Caki2 (cell line): ENCODE measurements at regions not wholly inside any gene's neighbourhood (a gene's known extent, or its start where the extent isn't known, plus 50 kb on each side); places are given as distances from the start of the nearest gene placed in this dataset.

Source experiments
- DNase-seq: peaks from one replicate; pipeline ENCODE4 v3.0.0-alpha.2; 2015; ENCODE audit warnings: low read depth
- in situ Hi-C: cut with HindIII; loops from 2 replicates; pipeline ENCODE4 v1.10.0; 2016; ENCODE audit warnings: low sequenced_read_pairs, low pct_unique_long_range_greater_than_20kb, mixed read lengths

- DNase-seq = no peak
- in situ Hi-C loops = no loop called here
Measured at GRCh38 chr6:148213366-148213765, 129.3 kb upstream of the SASH1 start.

DNA sequence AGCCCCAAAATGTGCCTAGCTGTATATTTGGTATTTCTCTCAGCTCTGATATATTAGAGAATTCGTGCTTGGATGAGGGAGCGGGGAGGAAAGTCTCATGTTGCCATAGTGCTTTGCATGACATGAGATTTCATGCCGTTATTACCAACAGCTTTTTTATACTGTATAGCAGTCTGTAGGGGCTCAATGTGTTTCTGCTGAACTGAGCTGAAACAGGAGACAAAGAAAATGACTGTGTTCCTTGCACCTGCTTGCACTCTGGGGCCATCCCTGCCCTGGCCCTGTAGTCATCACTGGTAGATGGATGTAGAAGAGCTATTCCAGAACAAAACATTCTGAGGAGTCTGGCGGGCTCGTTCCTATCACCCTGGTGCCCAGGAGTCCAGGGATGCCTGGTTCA lies 128.0 kb upstream of the SASH1 start:
- in situ Hi-C loops = no loop called here
- DNase-seq = no peak

DNA sequence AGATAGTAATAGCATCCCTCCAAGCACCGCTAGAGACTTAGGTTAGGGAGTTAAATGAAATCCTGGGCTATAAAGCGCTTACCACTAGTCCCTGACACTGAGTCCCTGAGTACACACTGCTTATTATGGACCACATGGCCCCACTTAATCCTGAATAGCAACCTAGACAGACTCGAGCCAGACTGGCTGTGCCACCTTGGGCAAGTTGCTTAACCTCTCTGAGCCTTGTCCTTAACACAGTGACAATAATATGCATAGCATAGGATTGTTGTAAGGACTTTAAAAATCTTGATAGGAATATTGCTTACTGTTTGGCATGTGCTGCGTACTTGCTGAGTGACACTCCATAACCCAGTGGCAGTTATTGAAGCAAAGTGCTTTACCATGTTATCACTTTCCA lies 125.6 kb upstream of the SASH1 start:
- DNase-seq = no peak
- in situ Hi-C loops = no loop called here

DNA sequence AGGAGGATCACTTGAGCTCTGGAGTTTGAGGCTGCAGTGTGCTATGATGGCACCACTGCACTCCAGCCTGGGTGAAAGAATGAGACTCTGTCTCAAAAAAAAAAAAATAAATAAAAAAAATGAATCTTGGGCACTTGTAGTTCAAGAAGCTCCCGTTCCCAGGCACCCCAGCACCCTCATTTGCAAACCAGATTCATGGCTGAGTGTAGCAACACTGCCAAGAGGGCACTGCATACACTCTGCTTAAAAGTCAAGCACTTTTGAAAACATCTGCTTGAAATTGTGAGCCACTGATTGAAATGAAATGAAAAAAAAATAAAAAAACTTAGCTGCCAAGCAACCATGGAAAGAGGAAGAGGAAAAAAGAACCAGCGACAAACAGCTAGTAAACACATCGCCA lies 124.7 kb upstream of the SASH1 start:
- in situ Hi-C loops = no loop called here
- DNase-seq = no peak

DNA sequence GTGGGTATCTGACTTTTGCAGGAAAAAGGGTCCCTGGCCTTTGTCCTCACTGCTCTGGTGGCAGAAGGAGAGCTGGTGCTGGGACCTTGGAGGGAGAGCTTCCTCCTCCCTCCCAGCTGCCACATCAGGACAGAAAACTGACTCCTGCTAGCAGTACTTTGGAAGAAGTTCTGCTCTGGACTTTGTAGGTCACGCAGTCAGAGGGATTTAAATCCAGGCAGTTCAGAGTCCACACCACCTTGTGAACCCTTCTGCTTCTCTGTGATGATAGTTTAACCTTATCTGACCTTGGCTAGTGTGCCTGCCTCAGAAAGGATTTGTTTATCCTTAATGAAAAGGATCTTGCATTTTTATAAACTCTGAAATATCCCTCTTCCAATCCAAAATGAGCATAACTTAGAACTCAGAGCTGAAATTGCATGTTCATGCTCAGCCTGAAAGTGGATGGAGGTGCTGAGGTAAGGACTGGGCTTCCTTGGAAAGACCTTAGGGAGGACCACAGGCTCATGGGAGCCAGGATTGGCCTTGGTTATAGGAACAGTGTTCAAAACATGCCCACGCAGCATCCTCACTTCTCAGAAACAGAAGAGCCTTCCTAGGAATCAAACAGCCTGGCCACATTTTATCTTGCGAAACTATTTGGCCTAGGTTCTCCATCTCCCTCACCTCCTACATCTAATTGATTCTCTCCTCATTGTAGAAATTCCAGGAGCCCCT lies 123.9 kb upstream of the SASH1 start:
- in situ Hi-C loops = no loop called here
- DNase-seq = no peak

DNA sequence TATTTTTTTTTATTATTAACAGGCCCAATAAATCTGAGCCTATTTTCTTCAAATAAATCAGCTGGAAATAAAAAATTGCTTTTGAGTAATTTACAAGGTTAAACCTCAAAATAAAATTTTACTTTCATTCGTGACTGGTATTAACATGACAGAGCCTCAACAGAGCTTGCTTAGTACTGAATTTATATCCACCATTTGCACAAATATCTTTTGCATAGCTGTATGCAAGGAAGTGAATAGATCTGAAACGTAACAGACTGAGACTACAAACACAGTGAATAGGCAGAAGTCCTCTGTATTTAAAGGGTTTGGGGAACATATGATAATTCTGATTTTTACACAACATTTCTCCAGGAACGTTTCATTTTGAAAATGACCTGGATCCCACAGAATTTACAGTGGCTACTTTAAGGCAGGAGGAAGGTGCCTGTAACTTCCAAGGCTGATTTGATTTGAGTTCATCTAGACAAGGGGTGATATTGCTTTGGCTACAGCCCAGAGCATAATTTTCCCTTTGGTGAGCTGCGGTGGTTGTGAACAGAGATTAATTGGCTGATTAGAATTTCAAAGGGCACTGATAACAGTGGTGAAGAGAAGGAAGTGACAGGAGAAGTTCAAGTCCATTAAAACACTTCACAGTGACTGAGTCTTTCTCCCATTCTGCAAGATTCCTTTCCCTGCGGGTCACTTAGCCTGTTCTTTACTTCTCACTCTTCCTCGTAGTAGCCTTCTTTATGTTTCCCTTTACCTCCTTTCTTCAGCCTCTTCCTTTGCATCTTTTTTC lies 121.2 kb upstream of the SASH1 start:
- in situ Hi-C loops = no loop called here
- DNase-seq = peak; percentile 38

GRCh38 chr6:148222376-148222775 lies 120.3 kb upstream of the SASH1 start:
- in situ Hi-C loops = no loop called here
- DNase-seq = no peak

DNA sequence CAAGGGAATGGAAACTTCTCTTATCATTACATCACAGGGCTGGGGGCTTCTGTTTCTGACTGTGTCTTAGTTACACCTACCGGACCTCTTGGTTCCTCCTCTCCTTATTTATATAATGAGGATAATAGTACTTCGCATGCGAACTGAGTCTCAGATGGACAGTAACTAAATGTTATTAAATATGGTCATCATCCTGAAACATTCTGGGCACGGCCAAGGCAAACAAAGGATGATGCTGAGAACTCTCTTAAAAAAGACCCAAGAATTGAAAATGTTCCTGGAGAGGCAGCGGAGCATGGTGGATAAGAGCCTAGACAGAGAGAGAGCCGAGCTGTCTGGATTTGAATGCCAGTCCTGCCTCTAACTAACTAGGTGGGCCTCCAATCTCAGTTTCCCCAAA lies 119.8 kb upstream of the SASH1 start:
- no peak for DNase-seq
- in situ Hi-C loops = no loop called here

GRCh38 chr6:148223424-148223842 lies 119.2 kb upstream of the SASH1 start:
- DNase-seq = peak; percentile 58
- in situ Hi-C loops = no loop called here

GRCh38 chr6:148225871-148226270 lies 116.8 kb upstream of the SASH1 start:
- DNase-seq = no peak
- in situ Hi-C loops = no loop called here

DNA sequence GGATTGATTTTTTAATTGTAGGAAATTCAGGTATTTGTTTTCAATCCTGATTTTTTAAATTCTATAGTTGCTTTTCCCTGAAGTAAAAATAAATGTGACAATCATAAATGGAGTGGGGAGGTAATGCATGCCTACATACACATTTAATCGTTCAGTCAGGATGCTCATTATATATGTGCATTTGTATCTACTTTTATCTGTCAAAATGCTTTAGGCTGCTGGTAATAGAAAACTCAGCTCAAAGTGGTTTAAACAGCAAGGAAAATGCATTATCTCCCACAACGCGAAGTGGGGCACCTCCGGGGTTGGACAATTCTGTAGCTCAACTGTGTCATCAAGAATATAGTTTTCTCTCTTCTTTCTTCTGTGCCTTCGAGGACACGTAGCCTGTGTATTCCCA lies 116.4 kb upstream of the SASH1 start:
- no peak for DNase-seq
- in situ Hi-C loops = no loop called here

DNA sequence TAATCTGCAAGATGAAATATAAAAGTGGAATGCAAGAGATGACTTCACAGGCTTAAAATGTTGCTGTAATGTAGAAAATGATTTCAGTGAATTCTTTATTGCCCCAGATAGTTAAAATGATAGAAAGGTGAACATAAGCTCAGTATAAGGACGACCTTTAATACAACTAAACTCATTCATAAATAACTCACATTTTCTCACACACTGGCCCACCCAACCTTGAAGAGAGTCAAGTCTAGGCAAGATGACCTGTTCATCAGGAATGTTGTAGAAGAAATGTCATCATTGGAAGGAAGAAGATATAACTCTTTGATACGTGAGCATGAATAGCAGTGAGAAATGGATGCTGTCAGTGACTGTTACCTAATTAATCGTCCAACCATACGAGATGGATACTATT lies 111.1 kb upstream of the SASH1 start:
- in situ Hi-C loops = no loop called here
- DNase-seq = peak; percentile 77

GRCh38 chr6:148235446-148235845 lies 107.2 kb upstream of the SASH1 start:
- in situ Hi-C loops = no loop called here
- DNase-seq = no peak

DNA sequence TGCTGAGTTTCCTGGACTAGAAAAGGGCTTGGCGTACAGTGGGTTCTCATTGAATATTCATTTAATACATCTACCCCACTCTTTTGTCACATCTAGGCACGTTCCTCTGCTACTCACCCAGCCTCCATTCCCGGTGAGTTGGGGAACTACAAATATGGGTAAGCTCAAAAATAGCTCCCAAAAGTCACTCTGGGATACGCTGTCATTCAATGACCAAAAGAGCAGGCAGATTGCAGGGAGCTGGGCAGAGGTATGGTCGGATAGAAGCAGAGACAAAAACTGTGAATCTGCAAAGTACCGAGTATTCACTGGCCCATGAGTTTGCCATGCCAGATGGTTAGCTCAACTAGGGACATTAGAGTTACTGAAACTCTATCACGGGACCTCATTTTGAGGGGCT lies 103.9 kb upstream of the SASH1 start:
- in situ Hi-C loops = no loop called here
- no peak for DNase-seq

- in situ Hi-C loops = no loop called here
- DNase-seq = no peak
Measured at GRCh38 chr6:148239215-148239614, 103.4 kb upstream of the SASH1 start.

DNA sequence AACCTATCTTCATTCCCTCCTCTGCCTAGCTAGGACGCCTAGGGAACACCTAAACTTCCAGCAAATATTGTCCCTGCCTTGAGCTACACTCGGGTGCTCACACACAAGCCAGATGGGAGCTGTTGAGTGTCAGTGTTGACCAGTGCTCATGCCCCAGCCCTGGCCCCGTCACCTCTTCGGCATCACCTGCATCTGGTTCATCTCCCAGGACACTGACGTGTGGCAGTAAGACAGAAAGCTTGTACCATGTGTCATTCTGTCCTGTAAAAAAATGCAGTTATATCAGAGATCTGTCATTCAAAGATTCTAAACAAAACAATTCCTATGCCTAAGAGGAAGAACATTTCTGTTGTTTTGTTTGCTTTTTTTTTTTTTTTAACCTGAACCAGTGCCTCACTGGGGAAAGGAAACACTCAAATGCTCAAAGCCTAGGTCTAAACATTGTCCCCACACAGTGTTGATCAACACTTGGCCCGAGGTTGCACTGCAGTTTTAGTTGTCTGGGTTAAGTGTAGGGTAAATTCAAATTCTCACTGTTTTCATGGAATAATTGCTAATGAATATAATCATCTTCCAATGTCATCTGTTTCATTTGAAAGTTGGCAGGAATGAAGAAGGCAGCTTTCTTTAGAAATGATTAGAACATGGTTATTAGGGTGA lies 102.7 kb upstream of the SASH1 start:
- DNase-seq = no peak
- in situ Hi-C loops = no loop called here

GRCh38 chr6:148240461-148240840 lies 102.2 kb upstream of the SASH1 start:
- no peak for DNase-seq
- in situ Hi-C loops = no loop called here

DNA sequence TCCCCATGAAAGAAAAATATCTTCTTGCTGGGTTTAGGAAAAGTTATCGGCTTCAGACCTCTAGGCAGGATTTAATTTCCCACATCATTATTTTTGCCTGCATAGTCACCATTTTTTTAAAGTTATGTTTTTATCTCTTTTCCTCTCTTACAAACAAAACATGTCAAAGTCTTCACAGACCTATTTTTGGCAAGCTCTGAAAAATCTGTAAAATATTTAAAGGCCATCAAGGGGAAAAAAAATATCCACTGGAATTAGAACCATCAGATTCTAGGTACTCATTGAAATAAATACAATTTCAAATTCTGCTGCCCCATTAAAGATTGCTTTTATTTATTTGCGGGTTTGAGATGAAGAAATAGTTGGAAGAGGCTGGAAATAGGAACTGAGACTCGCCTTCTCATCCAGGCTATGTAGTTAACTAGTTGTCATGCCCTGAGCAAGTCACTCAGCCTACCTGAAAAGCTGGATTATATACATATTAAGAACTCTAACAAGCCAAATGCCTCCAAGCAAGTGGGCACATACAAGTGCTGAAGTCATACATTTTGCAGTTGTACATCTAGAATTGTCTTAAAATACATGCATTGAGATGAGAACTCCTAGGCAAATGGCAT lies 101.7 kb upstream of the SASH1 start:
- DNase-seq = no peak
- in situ Hi-C loops = no loop called here

GRCh38 chr6:148242180-148242579 lies 100.5 kb upstream of the SASH1 start:
- DNase-seq = no peak
- in situ Hi-C loops = no loop called here
